ENCODE measurements at regions not wholly inside any gene's neighbourhood (a gene's known extent, or its start where the extent isn't known, plus 50 kb on each side); places are given as distances from the start of the nearest gene placed in this dataset.

GRCh38 chr12:94775710-94776109, 125.4 kb upstream of the TMCC3 start:
- TF ChIP-seq ELF1 (CRISPR knock-in tag; IDR thresholded peaks at IDR 0.05) (no peak), CEBPB (IDR thresholded peaks at IDR 0.05; ENCODE audit: borderline replicate concordance, low read depth, low read length) (no peak), ZNF230 (CRISPR knock-in tag; IDR thresholded peaks at IDR 0.05) (no peak), CTCF (CRISPR knock-in tag; IDR thresholded peaks at IDR 0.05) (no peak), NBN (conservative IDR thresholded peaks at IDR 0.05) (no peak), ZNF318 (CRISPR knock-in tag; IDR thresholded peaks at IDR 0.05) (no peak), MTF1 (CRISPR knock-in tag; IDR thresholded peaks at IDR 0.05) (no peak), RAD21 (CRISPR knock-in tag; IDR thresholded peaks at IDR 0.05) (no peak), CENPBD1 (CRISPR knock-in tag; IDR thresholded peaks at IDR 0.05; ENCODE audit: borderline replicate concordance, low read depth) (no peak), ZNF891 (CRISPR knock-in tag; IDR thresholded peaks at IDR 0.05) (no peak), SRY (CRISPR knock-in tag; IDR thresholded peaks at IDR 0.05) (no peak), ARNT2 (CRISPR knock-in tag; IDR thresholded peaks at IDR 0.05; ENCODE audit: low read depth) (no peak)
